Stimulated activated CD8-positive, alpha-beta memory T cell treated with anti-CD3 and anti-CD28 coated beads, Interleukin-4, amount 100 ng/mL, for 24 hours (primary cell): ENCODE measurements at regions not wholly inside any gene's neighbourhood (a gene's known extent, or its start where the extent isn't known, plus 50 kb on each side); places are given as distances from the start of the nearest gene placed in this dataset.
"Not testable (repeated sequence)": the region's sequence is repeated elsewhere in the genome, so short reads cannot be mapped to it uniquely, and the experiment has no call there.

Source experiments
- DNase-seq: peaks from one replicate; pipeline ENCODE4 v3.0.0-alpha.2; 2020; ENCODE audit warnings: low read depth

DNA sequence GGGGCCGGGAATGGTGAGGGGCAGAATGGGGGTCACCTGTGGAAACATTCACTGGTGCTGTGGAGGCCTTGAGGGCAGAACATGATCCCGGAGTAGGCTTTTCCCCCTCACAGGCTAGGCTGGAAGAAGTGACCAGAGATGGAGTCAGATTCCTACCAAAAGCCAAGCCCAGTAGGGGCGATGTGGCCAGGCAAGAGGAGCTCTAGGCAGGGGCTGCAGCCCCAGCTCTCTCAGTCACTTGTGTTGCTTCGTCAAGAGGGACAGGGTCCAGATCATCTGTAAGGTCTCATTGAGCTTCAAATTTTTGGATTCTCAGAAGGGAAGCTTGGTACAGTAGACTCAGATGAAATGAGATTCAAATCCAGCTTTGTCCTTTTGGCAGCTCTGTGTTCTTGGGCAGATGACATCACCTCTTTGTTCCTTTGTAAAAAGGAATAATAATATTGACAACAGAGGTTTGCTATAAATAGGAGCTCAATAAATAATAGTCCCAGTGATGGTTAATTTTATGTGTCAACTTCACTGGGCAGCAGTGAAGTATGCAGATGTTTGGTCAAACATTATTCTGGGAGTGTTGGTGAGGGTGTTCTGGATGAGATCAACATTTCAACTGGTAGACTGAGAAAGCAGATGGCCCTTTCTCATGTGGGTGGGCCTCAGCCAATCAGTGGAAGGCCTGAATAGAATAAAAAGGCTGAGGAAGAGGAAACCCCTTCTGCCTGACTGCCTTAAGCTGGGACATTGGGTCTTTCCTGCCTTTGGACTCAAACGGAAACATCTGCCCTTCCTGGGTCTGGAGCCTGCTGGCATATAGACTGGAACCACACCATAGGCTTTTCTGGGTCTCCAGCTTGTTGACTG lies 324.7 kb upstream of the USP24 start:
- no peak for DNase-seq

DNA sequence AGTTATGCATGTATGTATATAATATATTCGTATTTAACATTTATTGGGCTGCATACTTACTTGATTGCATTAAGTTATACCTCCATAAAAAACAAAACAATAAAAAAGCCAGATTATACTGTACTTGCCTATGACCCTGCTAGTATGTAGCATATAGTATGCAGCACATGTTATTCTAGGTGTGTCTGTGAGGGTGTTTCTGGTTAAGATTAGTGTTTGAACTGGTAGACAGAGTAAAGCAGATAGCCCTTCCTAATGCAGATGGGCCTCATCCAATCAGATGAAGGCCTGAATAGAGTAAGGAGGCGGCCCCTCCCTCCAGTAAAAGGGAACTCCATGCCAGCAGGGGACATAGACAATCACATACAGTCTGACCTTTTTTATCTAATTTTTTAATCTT lies 323.3 kb upstream of the USP24 start:
- DNase-seq = no peak

DNA sequence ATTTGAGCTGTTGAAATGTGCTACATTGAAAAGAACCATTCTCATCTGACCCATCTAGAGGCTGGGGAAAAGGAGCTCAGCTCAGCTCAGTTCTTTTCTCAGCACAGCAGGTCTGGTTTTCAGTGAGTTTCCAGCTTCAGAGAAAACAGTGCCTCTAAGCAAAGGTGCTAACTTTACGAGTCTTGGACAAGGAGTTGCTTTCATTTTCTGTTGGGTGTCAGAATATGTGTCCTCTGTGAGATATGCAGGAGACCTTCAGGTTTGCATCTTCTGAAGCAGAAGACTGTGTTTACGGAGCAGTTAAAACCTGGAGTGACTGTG lies 321.3 kb upstream of the USP24 start:
- no peak for DNase-seq

DNA sequence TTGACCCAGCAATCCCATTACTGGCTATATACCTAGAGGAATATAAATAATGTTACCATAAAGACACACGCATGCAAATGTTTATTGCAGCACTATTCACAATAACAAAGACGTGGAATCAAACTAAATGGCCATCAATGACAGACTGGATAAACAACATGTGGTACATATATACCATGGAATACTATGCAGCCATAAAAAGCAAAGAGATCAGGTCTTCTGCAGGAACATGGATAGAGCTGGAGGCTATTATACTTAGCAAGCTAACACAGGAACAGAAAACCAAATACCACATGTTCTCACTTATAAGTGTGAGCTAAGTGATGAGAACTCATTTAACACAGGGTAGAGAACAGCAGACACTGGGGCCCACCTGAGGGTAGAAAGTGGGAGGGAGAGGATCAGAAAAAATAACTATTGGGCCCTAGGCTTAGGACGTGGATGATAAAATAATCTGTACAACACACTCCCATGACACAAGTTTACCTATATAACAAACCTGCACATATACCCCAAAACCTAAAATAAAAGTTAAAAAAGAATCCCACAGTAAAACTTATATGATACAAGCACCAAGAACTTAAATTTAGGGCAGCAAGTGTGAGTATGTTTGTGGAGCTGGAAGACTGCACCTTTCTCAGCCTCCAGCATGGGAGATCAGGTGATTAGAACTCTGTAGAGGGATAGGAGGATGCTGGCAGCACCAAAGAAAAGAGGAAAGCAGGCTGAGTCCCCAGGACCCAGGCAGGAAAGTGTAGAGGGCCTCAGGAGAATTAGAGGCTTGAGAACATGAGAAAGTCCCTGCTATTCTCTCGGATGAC lies 320.8 kb upstream of the USP24 start:
- no peak for DNase-seq

DNA sequence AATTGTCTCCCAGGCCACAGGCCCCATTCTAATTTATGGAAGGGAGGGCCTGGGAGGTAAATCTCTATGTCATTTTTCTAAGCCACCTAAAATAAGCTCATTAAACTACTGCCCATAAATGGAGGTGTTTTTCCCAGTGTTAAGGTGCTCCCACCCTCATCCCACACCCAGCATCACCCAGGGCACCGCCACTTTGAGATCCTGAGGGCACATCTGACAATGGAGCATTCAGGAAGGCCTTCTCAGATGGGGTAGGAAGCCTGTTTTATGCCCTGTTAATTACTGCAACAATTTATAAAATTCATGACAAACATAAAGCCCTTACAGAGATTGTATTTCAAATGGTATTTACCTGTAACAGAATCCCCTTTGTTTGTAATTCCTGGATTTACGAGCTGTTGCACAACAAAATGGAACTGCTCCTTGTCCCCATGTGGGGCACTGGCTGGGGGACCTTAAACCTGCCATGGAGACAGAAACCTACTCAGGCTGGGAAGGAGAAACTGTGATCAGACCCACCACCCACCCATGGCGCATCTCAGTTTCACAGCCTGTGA lies 319.5 kb upstream of the USP24 start:
- no peak for DNase-seq

DNA sequence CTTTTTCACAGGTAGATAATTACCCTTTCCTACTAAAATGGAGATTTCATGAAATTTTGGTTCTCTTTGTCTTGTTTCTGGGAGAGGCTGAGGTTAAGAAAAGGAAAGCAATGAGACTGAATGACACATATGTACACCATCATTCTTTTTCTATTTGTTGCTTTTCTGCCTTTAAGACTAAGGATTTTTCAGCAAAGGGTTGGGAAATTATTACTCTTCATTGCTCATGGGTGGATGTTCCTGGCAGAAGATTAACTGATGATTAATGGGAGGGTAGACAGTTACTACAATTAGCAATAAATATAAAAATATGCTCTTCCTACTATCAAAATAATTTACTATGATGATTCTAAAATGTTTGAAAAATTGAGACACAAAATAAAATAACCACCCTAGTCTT lies 316.5 kb upstream of the USP24 start:
- no peak for DNase-seq

DNA sequence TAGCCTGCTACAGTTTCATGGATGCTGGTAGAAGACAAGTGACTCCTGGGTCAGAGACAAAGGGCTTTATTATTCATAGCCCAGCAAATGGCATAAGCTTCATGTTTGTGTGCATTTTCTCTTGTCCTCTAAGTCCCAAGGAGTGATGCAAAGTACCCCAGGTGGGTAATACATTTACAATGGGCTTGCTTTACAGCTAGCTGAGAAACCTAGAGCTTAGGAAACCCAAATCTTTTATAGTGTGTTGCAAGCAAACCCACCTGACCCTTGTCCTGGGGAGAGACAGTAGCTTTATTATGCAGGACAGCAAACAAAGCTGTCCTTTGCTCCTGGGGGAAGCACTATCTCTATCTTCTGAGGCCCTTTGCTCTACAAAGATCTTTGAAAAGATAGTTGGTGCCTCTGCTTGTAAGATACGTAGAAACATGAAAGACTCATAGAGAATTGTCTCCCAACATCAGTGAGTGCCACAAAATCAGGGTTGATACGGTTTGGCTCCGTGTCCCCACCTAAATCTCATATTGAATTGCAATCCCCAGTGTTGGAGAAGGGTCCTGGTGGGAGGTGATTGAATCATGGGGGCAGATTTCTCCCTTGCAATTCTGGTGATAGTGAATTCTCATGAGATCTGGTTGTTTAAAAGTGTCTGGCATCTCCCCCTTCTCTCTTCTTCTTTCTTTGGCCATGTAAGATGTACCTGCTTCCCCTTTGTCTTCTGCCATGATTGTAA lies 315.8 kb upstream of the USP24 start:
- no peak for DNase-seq

DNA sequence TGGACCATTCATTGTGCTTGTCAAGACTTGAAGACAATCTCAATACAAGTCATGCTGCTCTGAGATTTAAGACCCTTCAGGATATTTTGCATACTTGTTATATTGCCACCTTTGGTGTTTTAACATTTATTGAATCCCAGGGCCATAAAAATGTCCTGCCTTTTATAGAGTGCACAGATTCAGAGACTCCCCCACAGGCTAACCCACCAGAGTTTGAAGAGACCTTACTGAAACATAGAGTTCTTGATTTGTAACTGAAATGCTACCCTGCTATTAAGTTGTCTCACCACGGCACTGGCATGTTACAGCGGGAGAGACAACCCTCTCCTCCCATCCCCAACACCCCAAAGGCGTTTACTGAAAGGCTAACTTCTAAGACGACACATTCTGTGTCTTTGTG lies 313.9 kb upstream of the USP24 start:
- DNase-seq = no peak

DNA sequence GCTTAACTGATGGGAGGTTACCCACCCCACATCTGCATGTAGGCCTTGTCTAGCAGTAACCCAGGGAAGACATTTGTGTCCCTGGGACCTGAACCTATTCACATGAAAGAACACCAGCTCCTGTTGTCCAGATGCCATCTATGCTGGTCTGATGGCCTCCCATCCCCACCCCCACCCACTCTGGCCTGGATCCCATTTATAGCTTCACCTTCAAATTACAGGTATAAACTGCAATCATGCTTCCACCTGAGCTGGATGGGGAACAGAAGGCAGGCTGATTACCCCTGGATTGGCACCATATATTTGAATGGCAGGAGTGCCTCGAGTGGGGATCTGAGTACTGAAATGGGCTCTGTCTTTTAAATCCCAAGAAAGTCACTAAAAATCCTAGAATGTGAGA lies 312.7 kb upstream of the USP24 start:
- no peak for DNase-seq

DNA sequence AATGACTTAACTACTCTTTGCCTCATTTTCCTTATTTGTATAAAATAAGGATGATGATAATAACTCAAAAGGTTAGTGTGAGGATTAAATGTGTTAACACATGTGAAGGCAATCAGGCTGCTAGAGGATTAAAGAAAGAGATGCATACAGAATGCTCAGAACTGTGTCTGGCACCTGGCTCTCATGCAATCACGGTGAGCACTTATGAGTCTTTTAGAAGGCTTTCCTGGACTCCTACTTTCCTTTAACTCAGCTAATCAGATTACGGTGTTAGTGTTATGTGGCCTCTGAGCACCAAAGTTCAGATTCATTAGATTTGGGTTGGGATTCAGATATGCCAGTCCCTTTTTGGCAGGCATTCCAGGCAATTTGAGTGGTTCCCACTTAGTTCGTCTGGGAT lies 311.6 kb upstream of the USP24 start:
- DNase-seq = no peak

DNA sequence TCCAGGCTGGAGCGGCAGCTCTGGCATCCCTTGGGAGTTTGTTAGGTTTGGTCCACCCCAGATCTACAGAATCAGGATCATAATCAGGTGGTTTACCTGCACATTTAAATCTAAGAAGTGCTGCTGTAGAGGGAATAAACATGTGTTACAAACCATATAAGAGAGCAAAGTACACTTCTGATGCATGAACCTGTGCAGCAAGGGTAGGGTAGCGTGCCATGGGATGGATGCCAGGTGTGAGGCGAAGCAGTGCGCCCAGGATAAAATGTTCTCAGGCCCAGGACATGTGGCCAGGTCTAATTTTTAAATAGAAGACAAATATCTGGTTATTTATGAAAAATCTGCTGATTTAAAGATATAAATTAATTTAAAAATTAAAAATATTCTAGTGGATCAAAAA lies 308.8 kb upstream of the USP24 start:
- no peak for DNase-seq

DNA sequence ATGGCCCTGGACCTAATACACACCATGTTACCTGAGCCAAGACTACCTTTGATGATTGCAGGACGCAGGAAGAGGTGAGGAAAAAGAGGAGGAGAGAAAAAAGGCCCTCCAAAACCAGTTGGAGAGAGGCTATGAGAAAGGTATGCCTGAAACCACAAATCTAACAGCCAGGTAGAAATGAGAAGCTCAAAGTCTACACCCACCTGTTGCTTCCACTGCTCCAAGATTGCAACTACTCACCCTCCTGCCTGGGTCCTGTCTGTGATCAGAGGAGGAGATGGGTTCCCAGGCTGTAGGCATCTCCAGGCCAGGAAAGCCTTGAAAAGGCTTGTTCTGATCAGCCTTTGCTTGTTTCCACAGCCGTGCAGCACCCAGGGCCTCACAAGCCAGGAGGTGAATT lies 307.8 kb upstream of the USP24 start:
- no peak for DNase-seq

DNA sequence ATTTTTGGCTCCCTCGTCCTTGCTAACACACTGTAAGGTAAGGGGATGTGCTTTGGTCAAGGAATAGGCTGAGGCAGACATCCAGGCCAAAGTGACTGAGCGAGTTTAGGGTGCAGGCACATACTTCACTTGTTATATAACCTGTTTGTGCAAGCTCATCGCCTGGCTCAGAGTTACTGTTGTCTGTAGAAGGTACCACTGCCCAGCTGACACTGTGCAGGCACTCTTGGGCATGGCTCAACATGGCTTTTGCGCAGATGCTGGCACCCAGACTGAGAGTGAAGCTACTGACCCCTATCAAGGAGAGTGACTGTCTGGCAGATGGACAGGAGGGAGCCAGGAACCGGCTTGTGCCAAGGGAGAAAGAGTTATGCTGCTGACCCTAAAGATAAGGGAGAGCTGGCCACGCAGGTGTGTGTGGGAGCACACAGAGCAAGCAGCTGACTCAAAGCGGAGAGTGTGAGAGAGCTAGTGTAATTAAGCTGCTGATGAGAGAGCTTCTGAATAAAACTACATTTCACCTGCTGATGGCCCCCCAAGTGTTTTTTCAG lies 307.3 kb upstream of the USP24 start:
- no peak for DNase-seq

DNA sequence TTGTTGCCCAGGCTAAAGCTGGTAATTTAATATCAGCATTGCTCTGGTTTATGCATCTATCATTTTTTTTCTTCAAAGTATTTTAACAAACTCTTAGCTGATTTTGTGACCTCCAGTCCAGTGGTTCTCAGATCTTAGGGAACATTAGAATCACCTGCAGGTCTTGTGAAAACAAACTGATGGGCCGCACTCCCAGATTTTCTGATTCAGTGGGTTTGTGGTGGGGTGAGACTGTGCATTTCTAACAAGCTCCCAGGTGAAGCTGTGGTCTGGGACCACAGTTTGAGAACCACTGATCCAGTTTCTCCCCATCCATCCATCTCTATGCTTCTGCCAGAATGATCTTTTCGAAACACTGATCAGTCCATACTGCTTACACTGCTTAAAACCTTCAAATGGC lies 305.7 kb upstream of the USP24 start:
- no peak for DNase-seq

DNA sequence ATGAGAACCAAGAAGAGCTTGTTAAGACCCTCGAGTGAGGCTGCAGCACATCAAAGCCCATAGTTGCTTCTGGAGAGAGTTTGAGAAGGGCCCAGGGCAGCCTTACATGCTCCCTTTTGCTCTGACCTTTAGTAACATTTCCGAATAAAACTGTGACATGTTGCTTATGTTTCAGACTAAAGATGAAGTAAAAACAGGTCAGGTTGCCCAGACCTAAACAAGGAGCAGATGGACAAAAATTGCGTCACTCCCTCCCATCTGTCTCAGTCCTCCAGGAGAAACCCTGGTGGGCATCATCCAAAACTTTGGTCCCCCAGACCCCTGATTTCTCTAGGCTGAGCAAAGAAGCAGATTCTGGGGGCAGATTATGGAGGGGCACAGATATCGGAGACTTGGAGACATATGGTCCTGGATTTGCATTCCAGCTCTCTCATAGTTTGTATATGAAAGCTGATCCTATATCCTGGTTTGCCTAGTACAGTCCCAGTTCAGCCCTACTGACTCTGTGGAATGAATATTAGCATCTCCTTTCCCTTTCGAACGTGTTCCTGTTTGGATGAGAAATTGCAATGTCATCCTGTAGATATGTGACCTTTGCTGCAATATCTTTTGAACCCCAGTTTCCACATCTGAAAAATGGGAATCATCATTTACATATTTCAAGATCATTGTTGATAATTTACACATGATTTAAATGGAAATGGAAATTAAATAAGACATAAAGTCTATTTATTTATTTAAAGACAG lies 304.9 kb upstream of the USP24 start:
- DNase-seq = no peak

DNA sequence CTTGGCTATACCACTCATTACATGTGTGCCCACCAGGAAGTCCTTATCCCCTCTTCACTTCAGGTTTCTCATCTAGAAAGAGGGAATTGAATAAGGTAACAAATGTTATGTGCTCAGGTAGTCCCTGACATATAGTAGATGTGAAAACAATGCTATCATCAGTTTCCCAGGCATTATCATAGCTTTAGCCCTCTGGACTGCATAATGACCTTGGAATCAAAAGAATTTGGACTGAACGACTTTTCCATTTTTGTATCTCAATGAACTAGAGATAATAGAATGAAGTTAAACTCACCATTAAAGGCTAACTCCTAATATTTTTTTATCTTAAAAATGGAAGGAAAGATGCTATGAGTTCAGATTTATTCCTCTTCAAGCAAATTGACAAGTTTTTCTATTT lies 304.1 kb upstream of the USP24 start:
- DNase-seq = no peak

DNA sequence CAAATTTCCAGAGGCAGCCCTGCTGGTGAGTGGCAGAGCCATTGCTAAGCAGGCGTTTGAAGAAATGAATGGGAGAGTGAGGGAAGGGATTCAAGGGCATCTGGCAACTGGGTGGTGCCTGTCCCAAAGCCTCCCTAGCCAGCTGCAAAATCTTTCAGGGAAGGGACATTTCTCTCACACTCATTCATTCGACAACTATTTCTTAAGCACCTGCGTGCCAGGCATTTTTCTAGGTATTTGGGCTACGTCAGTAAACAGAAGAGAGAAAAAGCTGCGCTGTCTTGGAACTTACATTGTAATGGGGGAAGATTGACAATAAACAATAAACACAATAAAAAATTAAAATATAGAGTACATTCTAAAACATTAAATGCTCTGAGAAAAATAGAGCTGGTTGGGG lies 301.9 kb upstream of the USP24 start:
- DNase-seq = no peak

DNA sequence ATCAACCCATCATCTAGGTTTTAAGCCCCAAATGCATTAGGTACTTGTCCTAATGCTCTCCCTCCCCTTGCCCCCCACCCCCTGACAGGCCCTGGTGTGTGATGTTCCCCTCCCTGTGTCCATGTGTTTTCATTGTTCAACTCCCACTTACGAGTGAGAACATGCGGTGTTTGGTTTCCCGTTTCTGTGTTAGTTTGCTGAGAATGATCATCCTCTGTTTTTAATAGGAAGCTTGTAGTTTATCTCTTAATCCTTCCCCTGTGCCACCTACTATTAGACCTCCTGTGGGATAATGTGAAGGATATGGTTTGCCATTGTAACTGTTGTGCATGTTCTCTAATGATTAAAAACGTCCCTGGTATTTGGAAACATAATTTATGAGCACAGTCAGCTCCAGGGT lies 299.4 kb upstream of the USP24 start:
- not testable (repeated sequence) for DNase-seq

DNA sequence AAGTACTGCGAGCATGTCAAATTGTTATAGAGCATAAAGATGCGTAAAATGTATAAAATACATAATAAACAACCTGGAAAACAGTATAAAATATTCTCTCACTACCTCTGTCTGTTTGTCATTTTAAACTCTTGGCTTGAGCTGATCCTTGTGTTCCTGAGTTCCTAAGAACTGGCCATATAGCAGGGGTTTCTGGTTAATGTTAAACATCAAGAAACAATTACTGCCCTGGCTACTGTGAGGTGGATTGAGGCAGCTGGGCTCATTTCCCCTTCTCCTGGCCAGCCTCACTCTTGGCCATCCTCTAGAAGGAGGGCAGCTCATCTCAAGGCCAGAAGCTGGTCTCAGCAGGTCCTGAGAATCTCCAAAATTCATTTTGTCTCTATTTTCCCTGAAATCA lies 297.3 kb upstream of the USP24 start:
- DNase-seq = no peak

DNA sequence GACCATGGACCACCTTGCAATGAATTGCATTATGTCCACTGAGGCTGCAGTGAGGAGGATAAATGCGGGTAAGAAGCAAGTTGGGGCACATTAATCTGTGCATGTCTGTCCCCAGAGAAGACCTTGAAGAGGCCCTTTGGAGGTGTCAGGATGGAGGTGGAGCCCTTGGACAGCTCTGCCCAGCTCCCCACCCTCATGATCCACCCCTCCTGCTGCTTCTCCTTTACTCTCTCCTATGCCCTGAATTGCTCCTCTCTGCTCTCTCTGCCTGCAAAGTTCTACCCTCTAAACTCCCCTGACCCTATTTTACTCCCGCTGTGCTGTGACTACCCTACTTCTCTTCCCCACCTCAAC lies 292.4 kb upstream of the USP24 start:
- no peak for DNase-seq

DNA sequence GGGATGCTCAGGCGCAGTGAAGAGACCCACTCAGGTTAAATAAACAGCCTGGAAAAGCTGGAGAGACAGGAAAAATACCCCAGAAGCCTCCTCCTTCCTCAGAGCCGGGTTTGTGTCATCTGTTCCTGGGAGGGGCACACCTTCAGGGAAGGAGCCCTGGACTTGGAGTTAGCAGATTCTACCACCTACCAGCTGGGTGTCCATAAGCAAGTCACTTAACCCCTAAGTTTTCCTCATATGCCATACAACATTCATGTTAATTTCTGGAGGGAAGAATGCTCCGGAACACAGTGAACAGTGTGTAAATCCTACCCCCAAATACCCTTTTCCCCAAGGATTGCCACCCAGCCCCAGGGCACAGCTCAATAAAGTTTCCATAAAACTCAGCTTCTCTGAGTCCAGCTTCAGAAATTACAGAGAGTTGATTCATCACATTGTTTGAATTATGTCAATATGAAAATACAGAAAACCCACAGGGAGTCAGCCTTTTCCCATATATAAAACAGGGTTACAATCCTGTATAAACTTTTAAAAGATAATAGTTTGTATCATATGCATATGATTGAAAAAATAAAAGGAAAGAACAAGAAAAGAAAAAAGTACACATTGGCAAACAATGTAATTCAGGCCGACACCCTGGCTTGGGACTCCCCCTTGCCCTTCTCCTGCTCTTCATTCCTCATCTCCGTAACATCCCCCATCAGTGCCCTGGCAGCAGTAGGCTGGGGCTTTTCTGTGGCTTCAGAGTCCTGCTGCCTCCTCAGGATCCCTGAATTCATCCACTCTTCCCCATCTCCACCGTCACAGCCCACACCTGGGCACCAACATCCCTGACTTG lies 291.8 kb upstream of the USP24 start:
- DNase-seq = no peak
